Islet of Langerhans (tissue), 1 donor: ENCODE measurements at regions not wholly inside any gene's neighbourhood (a gene's known extent, or its start where the extent isn't known, plus 50 kb on each side); places are given as distances from the start of the nearest gene placed in this dataset.

Experiments used
- FAIRE-seq: peaks from one replicate; lab custom pipeline; 2011; peaks lifted over from hg19 to GRCh38; lab: Jason Lieb, UNC

- no peak for FAIRE-seq
These were observed 663.7 kb upstream of the B3GAT1 start for GRCh38 chr11:135075740-135076139.

- no peak for FAIRE-seq
These were observed 662.5 kb upstream of the B3GAT1 start for GRCh38 chr11:135074397-135074998.

GRCh38 chr11:135073870-135074269 lies 661.8 kb upstream of the B3GAT1 start:
- no peak for FAIRE-seq

- no peak for FAIRE-seq
These were observed 661.3 kb upstream of the B3GAT1 start for GRCh38 chr11:135073381-135073780.

DNA sequence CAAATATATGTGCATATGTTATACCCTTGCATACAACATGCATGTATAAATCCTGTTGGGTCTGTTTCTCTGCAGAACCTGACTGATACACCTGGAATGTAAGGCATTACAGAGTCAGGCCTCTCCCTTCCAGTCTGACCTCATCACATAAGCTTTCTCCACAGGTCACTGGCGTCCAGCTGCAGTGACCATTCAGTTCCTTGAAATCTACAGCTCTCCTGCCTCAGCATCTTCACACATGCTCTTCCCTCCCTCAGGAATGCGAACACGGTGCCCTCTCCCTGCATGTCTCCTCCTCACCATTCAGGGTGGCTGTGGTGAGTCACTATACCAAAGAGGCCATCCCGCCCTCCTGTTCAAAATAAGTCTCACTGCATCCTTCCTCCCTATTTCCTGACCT lies 657.8 kb upstream of the B3GAT1 start:
- FAIRE-seq = no peak

- FAIRE-seq = no peak
These were observed 657.0 kb upstream of the B3GAT1 start for GRCh38 chr11:135069063-135069462.

GRCh38 chr11:135062994-135063393 lies 651.0 kb upstream of the B3GAT1 start:
- no peak for FAIRE-seq

GRCh38 chr11:135061166-135061565 lies 649.1 kb upstream of the B3GAT1 start:
- FAIRE-seq = no peak

DNA sequence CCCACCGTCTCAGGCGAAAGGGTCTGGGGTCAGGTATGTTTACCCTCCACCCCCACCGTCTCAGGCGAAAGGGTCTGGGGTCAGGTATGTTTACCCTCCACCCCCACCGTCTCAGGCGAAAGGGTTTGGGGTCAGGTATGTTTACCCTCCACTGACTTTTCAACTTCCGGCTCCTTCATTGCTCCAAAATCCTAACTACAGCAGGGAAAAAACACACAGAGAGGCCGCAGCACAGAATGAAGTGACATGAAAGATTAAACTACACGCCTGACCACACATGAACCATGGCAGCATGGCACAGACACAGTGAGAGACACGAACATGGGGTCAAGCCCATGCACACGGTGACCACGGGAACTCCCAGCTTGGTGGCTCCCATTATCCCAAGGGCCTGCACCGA lies 634.9 kb upstream of the B3GAT1 start:
- no peak for FAIRE-seq

- FAIRE-seq = no peak
These were observed 634.5 kb upstream of the B3GAT1 start for GRCh38 chr11:135046556-135046955.

- no peak for FAIRE-seq
These were observed 631.4 kb upstream of the B3GAT1 start for GRCh38 chr11:135043434-135043833.

DNA sequence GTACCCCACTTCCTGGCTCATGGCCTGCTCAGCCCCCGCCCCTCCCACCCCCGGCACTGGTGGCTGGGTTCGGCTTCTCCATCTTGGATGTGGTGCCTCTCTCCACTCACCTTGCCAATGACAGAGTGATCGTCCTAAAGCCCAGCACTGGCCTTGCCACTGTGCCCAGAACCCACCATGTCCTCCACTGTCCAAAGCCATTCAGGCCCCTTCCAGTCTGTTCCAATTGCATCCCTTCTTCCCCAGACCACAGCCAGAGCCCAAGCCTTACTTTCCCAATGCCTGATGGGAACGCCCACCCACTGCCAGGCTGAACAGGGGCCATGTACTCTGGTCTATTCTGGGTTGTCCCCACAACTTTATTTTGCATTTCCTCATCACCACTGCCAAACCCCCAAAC lies 625.8 kb upstream of the B3GAT1 start:
- no peak for FAIRE-seq

- no peak for FAIRE-seq
These were observed 624.7 kb upstream of the B3GAT1 start for GRCh38 chr11:135036488-135037297.

DNA sequence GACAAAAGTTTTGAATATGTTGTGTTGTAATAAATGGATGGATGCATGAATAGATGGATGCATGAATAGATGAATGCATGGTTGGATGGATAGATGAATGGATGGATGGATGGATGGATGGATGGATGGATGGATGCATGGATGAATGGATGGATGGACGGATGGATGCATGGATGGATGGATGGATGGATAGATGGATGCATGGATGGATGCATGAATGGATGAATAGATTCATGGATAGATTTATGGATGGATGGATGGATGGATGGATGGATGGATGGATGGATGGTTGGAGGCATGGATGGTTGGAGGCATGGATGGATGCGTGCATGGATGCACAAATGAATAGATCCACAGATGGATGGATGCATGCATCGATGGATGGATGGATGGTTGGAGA lies 623.2 kb upstream of the B3GAT1 start:
- FAIRE-seq = no peak

- no peak for FAIRE-seq
These were observed 621.5 kb upstream of the B3GAT1 start for GRCh38 chr11:135033540-135033939.

GRCh38 chr11:135031205-135031989 lies 619.4 kb upstream of the B3GAT1 start:
- no peak for FAIRE-seq

DNA sequence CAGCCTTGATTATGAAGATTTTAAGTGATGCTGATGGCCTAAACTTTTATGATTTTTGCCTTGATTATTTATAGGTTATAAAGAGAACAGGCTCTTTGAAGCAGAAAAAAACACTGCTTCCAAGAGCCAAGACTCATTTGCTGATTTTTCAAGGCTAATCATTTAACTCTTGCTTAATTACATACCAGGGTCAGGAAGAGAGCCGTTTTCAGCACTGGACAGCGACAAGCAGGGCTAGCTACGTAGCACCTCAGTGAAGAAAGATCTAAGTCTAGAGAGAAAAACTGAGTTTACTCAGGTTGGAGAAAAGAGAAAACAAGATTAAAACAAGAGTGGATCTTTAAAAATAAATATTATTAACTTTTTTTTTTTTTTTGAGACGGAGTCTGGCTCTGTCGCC lies 615.4 kb upstream of the B3GAT1 start:
- FAIRE-seq = no peak

GRCh38 chr11:135023499-135023898 lies 611.5 kb upstream of the B3GAT1 start:
- no peak for FAIRE-seq

DNA sequence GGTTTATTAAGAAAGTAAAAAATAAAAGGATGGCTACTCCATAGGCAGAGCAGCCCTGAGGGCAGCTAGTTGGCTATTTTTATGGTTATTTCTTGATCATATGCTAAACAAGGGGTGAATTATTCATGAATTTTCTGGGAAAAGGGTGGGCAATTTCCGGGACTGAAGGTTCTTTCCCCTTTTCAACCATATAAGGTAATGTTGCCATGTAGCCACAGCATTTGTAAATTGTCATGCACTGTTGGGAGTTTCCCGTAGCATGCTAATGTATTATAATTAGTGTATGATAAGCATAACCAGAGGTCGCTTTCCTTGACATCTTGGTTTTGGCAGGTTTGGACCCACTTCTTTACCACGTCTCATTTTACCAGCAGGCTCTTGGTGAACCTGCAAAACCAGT lies 610.4 kb upstream of the B3GAT1 start:
- FAIRE-seq = no peak

- no peak for FAIRE-seq
These were observed 607.9 kb upstream of the B3GAT1 start for GRCh38 chr11:135019899-135020298.

- no peak for FAIRE-seq
These were observed 607.4 kb upstream of the B3GAT1 start for GRCh38 chr11:135019343-135019871.

DNA sequence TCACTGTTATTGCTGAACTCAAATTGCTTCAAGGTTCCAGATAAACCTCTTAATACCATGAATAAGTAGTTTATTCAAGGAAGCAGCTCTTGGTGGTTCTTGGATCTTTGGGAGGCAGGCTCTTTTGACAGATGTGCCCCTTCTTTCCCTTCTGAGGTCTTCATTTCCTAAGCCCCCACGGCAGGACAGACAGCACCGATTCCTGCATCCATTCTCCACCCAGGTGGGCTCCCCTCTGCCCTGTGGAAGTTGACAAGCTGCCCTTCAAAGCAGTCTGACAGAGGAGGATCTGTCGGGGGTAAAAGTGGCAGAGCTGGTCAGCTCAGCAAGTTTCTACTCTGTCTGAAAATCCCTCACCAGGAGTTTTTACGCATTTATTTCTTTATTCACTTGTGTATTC lies 605.3 kb upstream of the B3GAT1 start:
- FAIRE-seq = no peak

- FAIRE-seq = no peak
These were observed 603.9 kb upstream of the B3GAT1 start for GRCh38 chr11:135015966-135016365.
